ENCODE measurements at regions not wholly inside any gene's neighbourhood (a gene's known extent, or its start where the extent isn't known, plus 50 kb on each side); places are given as distances from the start of the nearest gene placed in this dataset.

- DNase-seq (ENCODE audit: extremely low read depth, low read depth), result no peak
Observed at GRCh38 chr4:182090186-182090585, 153.0 kb upstream of the TENM3 start.

GRCh38 chr4:182091128-182091527, 152.1 kb upstream of the TENM3 start:
- no peak for TF ChIP-seq CTCF (IDR thresholded peaks at IDR 0.05; ENCODE audit: low read depth, low read length, missing control alignments)

More at GRCh38 chr4:182090186-182090585, 153.0 kb upstream of the TENM3 start:
- H3K4me3 ChIP-seq (replicated peaks; ENCODE audit: low read depth, low read length), result no peak overlapping the region
- TF ChIP-seq CTCF (IDR thresholded peaks at IDR 0.05; ENCODE audit: low read depth, low read length, missing control alignments), result no peak

GRCh38 chr4:182093431-182093831, 149.8 kb upstream of the TENM3 start:
- TF ChIP-seq CTCF (IDR thresholded peaks at IDR 0.05; ENCODE audit: low read depth, low read length, missing control alignments), result no peak

More at GRCh38 chr4:182091128-182091527, 152.1 kb upstream of the TENM3 start:
- no peak overlapping the region for H3K4me3 ChIP-seq (replicated peaks; ENCODE audit: low read depth, low read length)
- no peak for DNase-seq (ENCODE audit: extremely low read depth, low read depth)

GRCh38 chr4:182093935-182094334, 149.3 kb upstream of the TENM3 start:
- no peak overlapping the region for H3K4me3 ChIP-seq (replicated peaks; ENCODE audit: low read depth, low read length)
- no peak for TF ChIP-seq CTCF (IDR thresholded peaks at IDR 0.05; ENCODE audit: low read depth, low read length, missing control alignments)
- DNase-seq (ENCODE audit: extremely low read depth, low read depth), result no peak

More at GRCh38 chr4:182093431-182093831, 149.8 kb upstream of the TENM3 start:
- DNase-seq (ENCODE audit: extremely low read depth, low read depth), result no peak
- no peak overlapping the region for H3K4me3 ChIP-seq (replicated peaks; ENCODE audit: low read depth, low read length)

- no peak overlapping the region for H3K4me3 ChIP-seq (replicated peaks; ENCODE audit: low read depth, low read length)
- no peak for TF ChIP-seq CTCF (IDR thresholded peaks at IDR 0.05; ENCODE audit: low read depth, low read length, missing control alignments)
- no peak for DNase-seq (ENCODE audit: extremely low read depth, low read depth)
Observed at GRCh38 chr4:182101618-182102017, 141.6 kb upstream of the TENM3 start.

GRCh38 chr4:182102576-182102975, 140.6 kb upstream of the TENM3 start:
- no peak for DNase-seq (ENCODE audit: extremely low read depth, low read depth)

More at GRCh38 chr4:182102576-182102975, 140.6 kb upstream of the TENM3 start:
- TF ChIP-seq CTCF (IDR thresholded peaks at IDR 0.05; ENCODE audit: low read depth, low read length, missing control alignments), result no peak
- H3K4me3 ChIP-seq (replicated peaks; ENCODE audit: low read depth, low read length), result no peak overlapping the region

Measured in HFF-Myc (cell line).